ENCODE measurements at regions not wholly inside any gene's neighbourhood (a gene's known extent, or its start where the extent isn't known, plus 50 kb on each side); places are given as distances from the start of the nearest gene placed in this dataset.

GRCh38 chr17:21539146-21539545, 153.2 kb upstream of the KCNJ18 start:
- no peak for DNase-seq
- WGBS, 3 donors, result 45 to 73% (median 48%) methylated on average over 2 of the region's 2 CpGs
- Histone ChIP-seq H3K4me1 (ENCODE audit: insufficient read depth) (no peaks in the 10 kb centered on the region), H3K27me3 (no peaks in the 10 kb centered on the region), H3K9me3 (no peaks in the 10 kb centered on the region), H3K27ac (no peak overlapping the region), H3K4me3 (no peak overlapping the region), H3K36me3 (no peaks in the 10 kb centered on the region)
- no peak for TF ChIP-seq POLR2A (IDR thresholded peaks at IDR 0.05)
- no peak for TF ChIP-seq CTCF (IDR thresholded peaks at IDR 0.05)
- no peak for TF ChIP-seq EP300 (IDR thresholded peaks at IDR 0.05)
- intact Hi-C loops (cut with DNase I), result no loop called here

GRCh38 chr17:21540502-21540901, 151.8 kb upstream of the KCNJ18 start:
- no peak for DNase-seq
- 95 to 96% (median 95%) methylated on average over 5 of the region's 5 CpGs for WGBS, 3 donors
- no peaks in the 10 kb centered on the region for H3K27me3 ChIP-seq
- no peaks in the 10 kb centered on the region for H3K4me1 ChIP-seq (ENCODE audit: insufficient read depth)
- intact Hi-C loops (cut with DNase I), result no loop called here
- H3K4me3 ChIP-seq, result no peak overlapping the region
- no peaks in the 10 kb centered on the region for H3K36me3 ChIP-seq
- TF ChIP-seq POLR2A (IDR thresholded peaks at IDR 0.05), result no peak
- TF ChIP-seq EP300 (IDR thresholded peaks at IDR 0.05), result no peak
- TF ChIP-seq CTCF (IDR thresholded peaks at IDR 0.05), result no peak
- no peaks in the 10 kb centered on the region for H3K9me3 ChIP-seq
- H3K27ac ChIP-seq, result no peak overlapping the region

GRCh38 chr17:21542070-21542469, 150.3 kb upstream of the KCNJ18 start:
- H3K4me3 ChIP-seq, result no peak overlapping the region
- intact Hi-C loops (cut with DNase I), result no loop called here
- no peaks in the 10 kb centered on the region for H3K4me1 ChIP-seq (ENCODE audit: insufficient read depth)
- no peaks in the 10 kb centered on the region for H3K9me3 ChIP-seq
- no peak for DNase-seq
- no peak for TF ChIP-seq EP300 (IDR thresholded peaks at IDR 0.05)
- no peak for TF ChIP-seq POLR2A (IDR thresholded peaks at IDR 0.05)
- no peak for TF ChIP-seq CTCF (IDR thresholded peaks at IDR 0.05)
- WGBS, 3 donors, result 78 to 91% (median 81%) methylated on average over 2 of the region's 2 CpGs
- H3K27me3 ChIP-seq, result no peaks in the 10 kb centered on the region
- H3K27ac ChIP-seq, result no peak overlapping the region
- H3K36me3 ChIP-seq, result no peaks in the 10 kb centered on the region

- no peaks in the 10 kb centered on the region for H3K27me3 ChIP-seq
- no peak for TF ChIP-seq POLR2A (IDR thresholded peaks at IDR 0.05)
- no peak for TF ChIP-seq CTCF (IDR thresholded peaks at IDR 0.05)
- DNase-seq, result no peak
- no peaks in the 10 kb centered on the region for H3K36me3 ChIP-seq
- no peaks in the 10 kb centered on the region for H3K4me1 ChIP-seq (ENCODE audit: insufficient read depth)
- no peaks in the 10 kb centered on the region for H3K9me3 ChIP-seq
- no peak overlapping the region for H3K27ac ChIP-seq
- intact Hi-C loops (cut with DNase I), result no loop called here
- WGBS, 3 donors, result 75 to 79% (median 79%) methylated on average over 4 of the region's 4 CpGs
- no peak overlapping the region for H3K4me3 ChIP-seq
These were observed 149.3 kb upstream of the KCNJ18 start for GRCh38 chr17:21542991-21543390.

GRCh38 chr17:21545064-21545463, 147.3 kb upstream of the KCNJ18 start:
- no peak overlapping the region for H3K4me3 ChIP-seq
- H3K4me1 ChIP-seq (ENCODE audit: insufficient read depth), result peaks cover 3% of the 10 kb centered on the region
- no peak overlapping the region for H3K27ac ChIP-seq
- 83 to 87% (median 85%) methylated on average over 3 of the region's 3 CpGs for WGBS, 3 donors
- intact Hi-C loops (cut with DNase I), result no loop called here
- no peaks in the 10 kb centered on the region for H3K27me3 ChIP-seq
- H3K36me3 ChIP-seq, result no peaks in the 10 kb centered on the region
- H3K9me3 ChIP-seq, result no peaks in the 10 kb centered on the region
- no peak for DNase-seq
- no peak for TF ChIP-seq CTCF (IDR thresholded peaks at IDR 0.05)
- TF ChIP-seq POLR2A (IDR thresholded peaks at IDR 0.05), result no peak
- TF ChIP-seq EP300 (IDR thresholded peaks at IDR 0.05), result no peak

All from ovary (tissue), 7 donors.